H9 (cell line): ENCODE measurements at regions not wholly inside any gene's neighbourhood (a gene's known extent, or its start where the extent isn't known, plus 50 kb on each side); places are given as distances from the start of the nearest gene placed in this dataset.

ENCODE experiments used
- DNase-seq: peaks from one replicate; pipeline ENCODE4 v3.0.0-alpha.2; 2017
- H2AFZ ChIP-seq: one replicate; pipeline ENCODE4 v1.6.1; 2013; ENCODE audit warnings: mild to moderate bottlenecking, low read length, control low read depth, moderate library complexity
- H2AK5ac ChIP-seq: 2 replicates; pipeline ENCODE4 v1.6.1; 2013; ENCODE audit warnings: low read length, control low read depth, mixed read lengths; ENCODE audit not compliant: insufficient read length
- H2BK120ac ChIP-seq: one replicate; pipeline ENCODE4 v1.6.1; 2013; ENCODE audit warnings: low read depth, mild to moderate bottlenecking, low read length, control low read depth, inconsistent platforms; ENCODE audit not compliant: poor library complexity, severe bottlenecking
- H2BK12ac ChIP-seq: 2 replicates; pipeline ENCODE4 v1.6.1; 2013; ENCODE audit warnings: low read length, control low read depth, mixed read lengths, low read depth; ENCODE audit not compliant: insufficient read length
- H2BK15ac ChIP-seq: 2 replicates; pipeline ENCODE4 v1.6.1; 2013; ENCODE audit warnings: low read depth, low read length, control low read depth
- H2BK20ac ChIP-seq: one replicate; pipeline ENCODE4 v1.6.1; 2013; ENCODE audit warnings: low read depth, mild to moderate bottlenecking, low read length, control low read depth, inconsistent platforms; ENCODE audit not compliant: poor library complexity, severe bottlenecking
- H2BK5ac ChIP-seq: 2 replicates; pipeline ENCODE4 v1.6.1; 2013; ENCODE audit warnings: low read length, control low read depth, mixed read lengths; ENCODE audit not compliant: insufficient read length
- H3K14ac ChIP-seq: 2 replicates; pipeline ENCODE4 v1.6.1; 2013; ENCODE audit warnings: low read length, control low read depth; ENCODE audit not compliant: insufficient read depth
- H3K18ac ChIP-seq: 2 replicates; pipeline ENCODE4 v1.6.1; 2013; ENCODE audit warnings: low read depth, mild to moderate bottlenecking, mixed read lengths, low read length, control low read depth; ENCODE audit not compliant: insufficient read length
- H3K23ac ChIP-seq: 2 replicates; pipeline ENCODE4 v1.6.1; 2013; ENCODE audit warnings: low read length, control low read depth, mixed read lengths, low read depth; ENCODE audit not compliant: insufficient read length
- H3K23me2 ChIP-seq: 2 replicates; pipeline ENCODE4 v1.6.1; 2013; ENCODE audit warnings: low read depth, mild to moderate bottlenecking, mixed read lengths, low read length, control low read depth; ENCODE audit not compliant: insufficient read length, poor library complexity, severe bottlenecking
- H3K27ac ChIP-seq: 2 replicates; pipeline ENCODE4 v1.5.1; 2013; ENCODE audit warnings: low read length, control low read depth, mixed read lengths, low read depth; ENCODE audit not compliant: insufficient read length
- H3K27me3 ChIP-seq: 2 replicates; pipeline ENCODE4 v1.6.1; 2013; ENCODE audit warnings: low read length, control low read depth, inconsistent platforms; ENCODE audit not compliant: insufficient read depth
- H3K4ac ChIP-seq: 2 replicates; pipeline ENCODE4 v1.6.1; 2013; ENCODE audit warnings: low read depth, mild to moderate bottlenecking, control low read depth, inconsistent platforms, low read length, moderate library complexity
- H3K4me1 ChIP-seq: 2 replicates; pipeline ENCODE4 v1.6.1; 2013; ENCODE audit warnings: low read length, control low read depth, inconsistent platforms; ENCODE audit not compliant: insufficient read depth
- H3K4me2 ChIP-seq: 2 replicates; pipeline ENCODE4 v1.6.1; 2013; ENCODE audit warnings: low read length, control low read depth, mixed read lengths; ENCODE audit not compliant: insufficient read length, insufficient read depth
- H3K56ac ChIP-seq: 2 replicates; pipeline ENCODE4 v1.6.1; 2013; ENCODE audit warnings: low read depth, mild to moderate bottlenecking, mixed read lengths, low read length, control low read depth; ENCODE audit not compliant: insufficient read length
- H3K79me1 ChIP-seq: 2 replicates; pipeline ENCODE4 v1.6.1; 2013; ENCODE audit warnings: low read depth, mild to moderate bottlenecking, moderate library complexity, low read length, control low read depth, inconsistent platforms; ENCODE audit not compliant: insufficient read depth, poor library complexity, severe bottlenecking
- H3K79me2 ChIP-seq: 2 replicates; pipeline ENCODE4 v1.6.1; 2013; ENCODE audit warnings: low read length, control low read depth, inconsistent platforms; ENCODE audit not compliant: insufficient read depth
- H3K9ac ChIP-seq: 2 replicates; pipeline ENCODE4 v1.6.1; 2013; ENCODE audit warnings: low read length, control low read depth, mixed read lengths; ENCODE audit not compliant: insufficient read length; ENCODE audit errors: extremely low read depth
- H3K9me3 ChIP-seq: one replicate; pipeline ENCODE4 v1.6.1; 2013; ENCODE audit warnings: low read depth, low read length, inconsistent platforms; ENCODE audit not compliant: control insufficient read depth
- H3T11ph ChIP-seq: one replicate; pipeline ENCODE4 v1.6.1; 2013; ENCODE audit warnings: mild to moderate bottlenecking, low read length, control low read depth, inconsistent platforms
- H4K20me1 ChIP-seq: one replicate; pipeline ENCODE4 v1.6.1; 2013; ENCODE audit not compliant: control insufficient read depth, insufficient read length, insufficient read depth
- H4K5ac ChIP-seq: 2 replicates; pipeline ENCODE4 v1.6.1; 2013; ENCODE audit warnings: low read depth, mild to moderate bottlenecking, mixed read lengths, low read length, control low read depth; ENCODE audit not compliant: insufficient read length
- H4K8ac ChIP-seq: replicated peaks from 2 replicates; pipeline ENCODE4 v1.6.1; 2013; ENCODE audit warnings: low read length, control low read depth, mixed read lengths, low read depth; ENCODE audit not compliant: insufficient read length
- H4K91ac ChIP-seq: 2 replicates; pipeline ENCODE4 v1.6.1; 2013; ENCODE audit warnings: low read depth, mild to moderate bottlenecking, moderate library complexity, mixed read lengths, low read length, control low read depth; ENCODE audit not compliant: insufficient read length
- H3K27ac Mint-ChIP-seq, 3 experiments: 2 replicates in 2 of 3; 3 replicates in 1 of 3; pipeline ENCODE4 v1.8.0; 2020 to 2021; ENCODE audit warnings: mixed read lengths in 3 of 3, mild to moderate bottlenecking in 1 of 3, moderate library complexity in 1 of 3
- H3K27me3 Mint-ChIP-seq: 2 replicates; pipeline ENCODE4 v1.8.0; 2021; ENCODE audit warnings: low read depth, mild to moderate bottlenecking, moderate library complexity, mixed read lengths
- H3K36me3 Mint-ChIP-seq, 3 experiments: 2 replicates in 2 of 3; 3 replicates in 1 of 3; pipeline ENCODE4 v1.8.0; 2020 to 2021; ENCODE audit warnings: low read depth in 3 of 3, mixed read lengths in 3 of 3; ENCODE audit not compliant: insufficient read depth in 1 of 3
- H3K4me1 Mint-ChIP-seq, 2 experiments: 2 replicates each; pipeline ENCODE4 v1.8.0; 2020; ENCODE audit warnings: mixed read lengths in 2 of 2
- H3K4me3 Mint-ChIP-seq, 2 experiments: 2 replicates in 1 of 2; 3 replicates in 1 of 2; pipeline ENCODE4 v1.8.0; 2020 to 2021; ENCODE audit warnings: mild to moderate bottlenecking in 2 of 2, mixed read lengths in 2 of 2, moderate library complexity in 1 of 2
- H3K9me3 Mint-ChIP-seq, 2 experiments: 2 replicates in 1 of 2; 3 replicates in 1 of 2; pipeline ENCODE4 v1.8.0; 2020; ENCODE audit warnings: mild to moderate bottlenecking in 2 of 2, mixed read lengths in 2 of 2, moderate library complexity in 1 of 2
- CTCF ChIP-seq: fragments of 200-600 bp; sonication (generic); conservative IDR thresholded peaks from 3 replicates; pipeline ENCODE4 v1.8.0; 2021; ENCODE audit warnings: antibody characterized with exemption, mild to moderate bottlenecking
- WGBS: extraction: QIAGEN DNeasy Blood & Tissue Kit; methylation state at CpG from one replicate; pipeline ENCODE4 v1.1.7; 2013; ENCODE audit warnings: missing lambda C conversion rate, low lambda C conversion rate, mixed read lengths; ENCODE audit not compliant: insufficient read length; ENCODE audit errors: extremely low coverage; 5-methylcytosine and 5-hydroxymethylcytosine counted together

GRCh38 chr3:117477214-117477755 lies 767.7 kb downstream of the TUSC7 start:
- no peak overlapping the region for H3K56ac ChIP-seq
- H3K4me1 ChIP-seq: peaks cover 3% of the 10 kb centered on the region; the same call in 1 of the 2 replicates
- H3K23ac ChIP-seq: no peak overlapping the region
- no peak overlapping the region for H2BK12ac ChIP-seq
- H2AFZ ChIP-seq: no peak overlapping the region
- WGBS: no CpG with 5 or more reads among the region's 6 CpGs
- H3K79me1 ChIP-seq: no peaks in the 10 kb centered on the region
- no peak overlapping the region for H3K14ac ChIP-seq
- TF ChIP-seq CTCF: no peak
- H3K27me3 ChIP-seq: no peaks in the 10 kb centered on the region
- no peak overlapping the region for H2BK120ac ChIP-seq
- H3K9me3 ChIP-seq: no peaks in the 10 kb centered on the region
- no peaks in the 10 kb centered on the region for H3K79me2 ChIP-seq
- no peak overlapping the region for H2BK15ac ChIP-seq
- H4K5ac ChIP-seq: no peak overlapping the region
- peaks cover 4 to 8% of the 10 kb centered on the region in 2 experiments; a peak in 3 of 4 replicates for H3K4me1 Mint-ChIP-seq
- DNase-seq: no peak
- H4K91ac ChIP-seq: no peak overlapping the region
- H2AK5ac ChIP-seq: no peak overlapping the region
- no peak overlapping the region for H2BK20ac ChIP-seq
- no peak overlapping the region for H4K8ac ChIP-seq
- H3K27me3 Mint-ChIP-seq: no peaks in the 10 kb centered on the region
- H3K18ac ChIP-seq: no peak overlapping the region
- H3K4ac ChIP-seq: no peak overlapping the region
- H3K4me2 ChIP-seq: no peak overlapping the region
- no peak overlapping the region for H2BK5ac ChIP-seq
- H3K27ac ChIP-seq: no peak overlapping the region
- H3K9me3 Mint-ChIP-seq: no peaks in the 10 kb centered on the region
- H4K20me1 ChIP-seq: no peaks in the 10 kb centered on the region
- no peaks in the 10 kb centered on the region for H3K36me3 Mint-ChIP-seq
- H3K9ac ChIP-seq: no peak overlapping the region
- H3K27ac Mint-ChIP-seq: no peak overlapping the region
- H3K23me2 ChIP-seq: no peaks in the 10 kb centered on the region
- H3T11ph ChIP-seq: no peak overlapping the region
- no peak overlapping the region for H3K4me3 Mint-ChIP-seq
